ENCODE measurements at regions not wholly inside any gene's neighbourhood (a gene's known extent, or its start where the extent isn't known, plus 50 kb on each side); places are given as distances from the start of the nearest gene placed in this dataset.

GRCh38 chr17:83181991-83182619 lies 102.7 kb downstream of the METRNL start:
- no peak overlapping the region for H3K27ac ChIP-seq (ENCODE audit: low read length)

GRCh38 chr17:83182620-83183101 lies 103.3 kb downstream of the METRNL start:
- H3K4me1 ChIP-seq (ENCODE audit: control insufficient read depth in 1 of 2, insufficient read depth in 2 of 2, low read length in 2 of 2): peaks cover 0 to 9% of the 10 kb centered on the region in 2 donors
- no peak overlapping the region for H3K27ac ChIP-seq (ENCODE audit: low read length)
- no peaks in the 10 kb centered on the region for H3K27me3 ChIP-seq (ENCODE audit: low read depth, low read length)
- H3K4me3 ChIP-seq (ENCODE audit: low read depth in 1 of 2, low read length in 2 of 2): no peak overlapping the region
- no peaks in the 10 kb centered on the region for H3K9me3 ChIP-seq (ENCODE audit: control insufficient read depth in 1 of 2, low read length in 2 of 2)
- no peaks in the 10 kb centered on the region for H3K36me3 ChIP-seq (ENCODE audit: control insufficient read depth in 1 of 2, insufficient read depth in 2 of 2, low read length in 2 of 2)

More at GRCh38 chr17:83181991-83182619, 102.7 kb downstream of the METRNL start:
- Histone ChIP-seq H3K36me3 (ENCODE audit: control insufficient read depth in 1 of 2, insufficient read depth in 2 of 2, low read length in 2 of 2) (no peaks in the 10 kb centered on the region), H3K9me3 (ENCODE audit: control insufficient read depth in 1 of 2, low read length in 2 of 2) (no peaks in the 10 kb centered on the region), H3K4me1 (ENCODE audit: control insufficient read depth in 1 of 2, insufficient read depth in 2 of 2, low read length in 2 of 2) (peaks cover 0 to 9% of the 10 kb centered on the region in 2 donors), H3K4me3 (ENCODE audit: low read depth in 1 of 2, low read length in 2 of 2) (no peak overlapping the region), H3K27me3 (ENCODE audit: low read depth, low read length) (no peaks in the 10 kb centered on the region)

- H3K27ac ChIP-seq (ENCODE audit: low read length): no peak overlapping the region
- no peaks in the 10 kb centered on the region for H3K27me3 ChIP-seq (ENCODE audit: low read depth, low read length)
- no peak overlapping the region for H3K4me3 ChIP-seq (ENCODE audit: low read depth in 1 of 2, low read length in 2 of 2)
- no peaks in the 10 kb centered on the region for H3K36me3 ChIP-seq (ENCODE audit: control insufficient read depth in 1 of 2, insufficient read depth in 2 of 2, low read length in 2 of 2)
- H3K4me1 ChIP-seq (ENCODE audit: control insufficient read depth in 1 of 2, insufficient read depth in 2 of 2, low read length in 2 of 2): peaks cover 0 to 9% of the 10 kb centered on the region in 2 donors
- H3K9me3 ChIP-seq (ENCODE audit: control insufficient read depth in 1 of 2, low read length in 2 of 2): peaks cover 0 to 3% of the 10 kb centered on the region in 2 donors
Measured at GRCh38 chr17:83183145-83183948, 103.9 kb downstream of the METRNL start.

- no peaks in the 10 kb centered on the region for H3K27me3 ChIP-seq (ENCODE audit: low read depth, low read length)
- peaks cover 0 to 9% of the 10 kb centered on the region in 2 donors for H3K4me1 ChIP-seq (ENCODE audit: control insufficient read depth in 1 of 2, insufficient read depth in 2 of 2, low read length in 2 of 2)
- no peak overlapping the region for H3K27ac ChIP-seq (ENCODE audit: low read length)
- no peak overlapping the region for H3K4me3 ChIP-seq (ENCODE audit: low read depth in 1 of 2, low read length in 2 of 2)
- H3K36me3 ChIP-seq (ENCODE audit: control insufficient read depth in 1 of 2, insufficient read depth in 2 of 2, low read length in 2 of 2): no peaks in the 10 kb centered on the region
- H3K9me3 ChIP-seq (ENCODE audit: control insufficient read depth in 1 of 2, low read length in 2 of 2): peaks cover 0 to 3% of the 10 kb centered on the region in 2 donors
Measured at GRCh38 chr17:83183951-83184506, 104.6 kb downstream of the METRNL start.

GRCh38 chr17:83185023-83186002 lies 105.9 kb downstream of the METRNL start:
- Histone ChIP-seq H3K4me1 (ENCODE audit: control insufficient read depth in 1 of 2, insufficient read depth in 2 of 2, low read length in 2 of 2) (peaks cover 0 to 4% of the 10 kb centered on the region in 2 donors), H3K9me3 (ENCODE audit: control insufficient read depth in 1 of 2, low read length in 2 of 2) (peaks cover 0 to 3% of the 10 kb centered on the region in 2 donors), H3K4me3 (ENCODE audit: low read depth in 1 of 2, low read length in 2 of 2) (no peak overlapping the region), H3K36me3 (ENCODE audit: control insufficient read depth in 1 of 2, insufficient read depth in 2 of 2, low read length in 2 of 2) (no peaks in the 10 kb centered on the region), H3K27ac (ENCODE audit: low read length) (no peak overlapping the region), H3K27me3 (ENCODE audit: low read depth, low read length) (no peaks in the 10 kb centered on the region)

- H3K27me3 ChIP-seq (ENCODE audit: low read depth, low read length): no peaks in the 10 kb centered on the region
- peaks cover 0 to 4% of the 10 kb centered on the region in 2 donors for H3K4me1 ChIP-seq (ENCODE audit: control insufficient read depth in 1 of 2, insufficient read depth in 2 of 2, low read length in 2 of 2)
- no peak overlapping the region for H3K4me3 ChIP-seq (ENCODE audit: low read depth in 1 of 2, low read length in 2 of 2)
- peaks cover 0 to 3% of the 10 kb centered on the region in 2 donors for H3K9me3 ChIP-seq (ENCODE audit: control insufficient read depth in 1 of 2, low read length in 2 of 2)
- no peak overlapping the region for H3K27ac ChIP-seq (ENCODE audit: low read length)
- no peaks in the 10 kb centered on the region for H3K36me3 ChIP-seq (ENCODE audit: control insufficient read depth in 1 of 2, insufficient read depth in 2 of 2, low read length in 2 of 2)
Measured at GRCh38 chr17:83186226-83186625, 106.8 kb downstream of the METRNL start.

- Histone ChIP-seq H3K27me3 (ENCODE audit: low read depth, low read length) (no peaks in the 10 kb centered on the region), H3K4me1 (ENCODE audit: control insufficient read depth in 1 of 2, insufficient read depth in 2 of 2, low read length in 2 of 2) (peaks cover 0 to 4% of the 10 kb centered on the region in 2 donors), H3K9me3 (ENCODE audit: control insufficient read depth in 1 of 2, low read length in 2 of 2) (peaks cover 0 to 3% of the 10 kb centered on the region in 2 donors), H3K27ac (ENCODE audit: low read length) (no peak overlapping the region), H3K4me3 (ENCODE audit: low read depth in 1 of 2, low read length in 2 of 2) (no peak overlapping the region), H3K36me3 (ENCODE audit: control insufficient read depth in 1 of 2, insufficient read depth in 2 of 2, low read length in 2 of 2) (no peaks in the 10 kb centered on the region)
Measured at GRCh38 chr17:83186751-83187421, 107.5 kb downstream of the METRNL start.

- Histone ChIP-seq H3K9me3 (ENCODE audit: control insufficient read depth in 1 of 2, low read length in 2 of 2) (peaks cover 0 to 3% of the 10 kb centered on the region in 2 donors), H3K4me3 (ENCODE audit: low read depth in 1 of 2, low read length in 2 of 2) (no peak overlapping the region), H3K4me1 (ENCODE audit: control insufficient read depth in 1 of 2, insufficient read depth in 2 of 2, low read length in 2 of 2) (peaks cover 0 to 4% of the 10 kb centered on the region in 2 donors)
Measured at GRCh38 chr17:83187782-83188311, 108.4 kb downstream of the METRNL start.

GRCh38 chr17:83189044-83190003 lies 109.9 kb downstream of the METRNL start:
- Histone ChIP-seq H3K27ac (ENCODE audit: low read length) (peak overlapping the region; percentile 25), H3K9me3 (ENCODE audit: control insufficient read depth in 1 of 2, low read length in 2 of 2) (peaks cover 0 to 3% of the 10 kb centered on the region in 2 donors), H3K4me1 (ENCODE audit: control insufficient read depth in 1 of 2, insufficient read depth in 2 of 2, low read length in 2 of 2) (peaks cover 0 to 4% of the 10 kb centered on the region in 2 donors), H3K4me3 (ENCODE audit: low read depth in 1 of 2, low read length in 2 of 2) (no peak overlapping the region), H3K27me3 (ENCODE audit: low read depth, low read length) (no peaks in the 10 kb centered on the region), H3K36me3 (ENCODE audit: control insufficient read depth in 1 of 2, insufficient read depth in 2 of 2, low read length in 2 of 2) (no peaks in the 10 kb centered on the region)

More at GRCh38 chr17:83187782-83188311, 108.4 kb downstream of the METRNL start:
- no peaks in the 10 kb centered on the region for H3K36me3 ChIP-seq (ENCODE audit: control insufficient read depth in 1 of 2, insufficient read depth in 2 of 2, low read length in 2 of 2)
- no peak overlapping the region for H3K27ac ChIP-seq (ENCODE audit: low read length)
- H3K27me3 ChIP-seq (ENCODE audit: low read depth, low read length): no peaks in the 10 kb centered on the region

All from muscle layer of duodenum (tissue), 2 donors.